HFFc6 (cell line): ENCODE measurements at regions not wholly inside any gene's neighbourhood (a gene's known extent, or its start where the extent isn't known, plus 50 kb on each side); places are given as distances from the start of the nearest gene placed in this dataset.

ENCODE experiments used
- DNase-seq: peaks from one replicate; pipeline ENCODE4 v3.0.0-alpha.2; 2018
- H3K27ac Mint-ChIP-seq: 2 replicates; pipeline ENCODE4 v1.8.0; 2020; ENCODE audit warnings: mild to moderate bottlenecking, mixed read lengths
- H3K27me3 Mint-ChIP-seq: 2 replicates; pipeline ENCODE4 v1.8.0; 2021; ENCODE audit warnings: mild to moderate bottlenecking, moderate library complexity, mixed read lengths; ENCODE audit not compliant: insufficient read depth
- H3K36me3 Mint-ChIP-seq: 2 replicates; pipeline ENCODE4 v1.8.0; 2021; ENCODE audit warnings: low read depth, mixed read lengths
- H3K4me1 Mint-ChIP-seq: 2 replicates; pipeline ENCODE4 v1.8.0; 2020; ENCODE audit warnings: low read depth, mixed read lengths
- H3K4me3 Mint-ChIP-seq: 2 replicates; pipeline ENCODE4 v1.8.0; 2020; ENCODE audit warnings: mild to moderate bottlenecking, moderate library complexity, mixed read lengths
- H3K9me3 Mint-ChIP-seq: 2 replicates; pipeline ENCODE4 v1.8.0; 2020; ENCODE audit warnings: mild to moderate bottlenecking, mixed read lengths
- CTCF ChIP-seq: fragments of 200-600 bp; sonication (generic); IDR thresholded peaks from 2 replicates; pipeline ENCODE4 v1.5.0; 2021; ENCODE audit warnings: antibody characterized with exemption, mild to moderate bottlenecking

GRCh38 chr10:78560341-78560688 is 508.5 kb upstream of the ZMIZ1 start:
- Mint-ChIP-seq H3K4me3 (no peak overlapping the region), H3K27me3 (peaks cover 29% of the 10 kb centered on the region), H3K27ac (no peak overlapping the region), H3K4me1 (peaks cover 18% of the 10 kb centered on the region), H3K9me3 (no peaks in the 10 kb centered on the region), H3K36me3 (no peaks in the 10 kb centered on the region)
- no peak for TF ChIP-seq CTCF
- no peak for DNase-seq

GRCh38 chr10:78563314-78563713 is 505.5 kb upstream of the ZMIZ1 start:
- Mint-ChIP-seq H3K27me3 (peaks cover 30% of the 10 kb centered on the region), H3K4me1 (peaks cover 18% of the 10 kb centered on the region), H3K4me3 (no peak overlapping the region), H3K27ac (no peak overlapping the region), H3K9me3 (no peaks in the 10 kb centered on the region), H3K36me3 (no peaks in the 10 kb centered on the region)
- no peak for TF ChIP-seq CTCF
- DNase-seq, result no peak

- Mint-ChIP-seq H3K27me3 (peaks cover 48% of the 10 kb centered on the region), H3K9me3 (no peaks in the 10 kb centered on the region), H3K4me1 (peaks cover 18% of the 10 kb centered on the region), H3K4me3 (no peak overlapping the region), H3K27ac (no peak overlapping the region), H3K36me3 (no peaks in the 10 kb centered on the region)
- no peak for TF ChIP-seq CTCF
- no peak for DNase-seq
Measured at GRCh38 chr10:78565841-78566240, 502.9 kb upstream of the ZMIZ1 start.

DNA sequence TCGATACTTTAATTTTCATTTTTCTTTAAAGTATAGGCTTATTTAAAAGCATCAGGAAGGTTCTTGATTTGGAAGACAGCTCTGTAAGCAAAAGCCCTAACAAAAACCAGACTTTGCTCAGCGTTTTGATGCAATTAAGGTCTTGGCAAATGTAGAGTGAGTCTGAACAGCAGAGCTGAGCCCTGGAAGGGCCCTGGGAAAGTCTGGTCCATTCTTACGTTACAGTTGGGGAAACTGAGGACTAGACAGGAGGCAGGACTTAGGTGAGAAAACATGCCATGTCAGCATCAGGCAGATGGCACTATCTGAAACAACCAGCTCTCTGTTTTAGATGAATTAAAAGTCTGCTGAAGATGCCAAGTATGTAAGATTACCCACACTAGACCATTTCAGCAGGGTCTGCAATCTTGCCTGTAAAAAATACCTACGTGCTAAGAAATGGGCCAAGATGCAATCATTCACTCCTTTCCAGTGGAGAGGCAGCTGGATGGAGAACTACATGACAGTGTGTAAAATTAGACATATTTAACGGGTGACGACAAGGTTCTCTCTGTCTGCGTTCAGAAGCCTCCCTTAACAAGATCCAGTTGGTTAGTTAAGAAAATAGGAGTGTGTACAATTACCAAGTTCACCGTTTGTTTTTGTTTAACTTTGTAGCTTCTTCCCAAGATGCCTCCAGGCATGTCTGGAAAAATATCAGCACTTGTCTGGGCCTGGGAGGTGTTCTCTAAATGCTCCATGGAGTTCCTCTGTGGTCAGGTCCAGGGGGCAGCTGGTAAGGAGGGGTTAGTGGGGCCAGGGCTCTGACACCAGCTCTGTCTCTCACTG is 502.3 kb upstream of the ZMIZ1 start:
- H3K9me3 Mint-ChIP-seq, result no peaks in the 10 kb centered on the region
- peaks cover 50% of the 10 kb centered on the region for H3K27me3 Mint-ChIP-seq
- H3K4me1 Mint-ChIP-seq, result peaks cover 18% of the 10 kb centered on the region

DNA sequence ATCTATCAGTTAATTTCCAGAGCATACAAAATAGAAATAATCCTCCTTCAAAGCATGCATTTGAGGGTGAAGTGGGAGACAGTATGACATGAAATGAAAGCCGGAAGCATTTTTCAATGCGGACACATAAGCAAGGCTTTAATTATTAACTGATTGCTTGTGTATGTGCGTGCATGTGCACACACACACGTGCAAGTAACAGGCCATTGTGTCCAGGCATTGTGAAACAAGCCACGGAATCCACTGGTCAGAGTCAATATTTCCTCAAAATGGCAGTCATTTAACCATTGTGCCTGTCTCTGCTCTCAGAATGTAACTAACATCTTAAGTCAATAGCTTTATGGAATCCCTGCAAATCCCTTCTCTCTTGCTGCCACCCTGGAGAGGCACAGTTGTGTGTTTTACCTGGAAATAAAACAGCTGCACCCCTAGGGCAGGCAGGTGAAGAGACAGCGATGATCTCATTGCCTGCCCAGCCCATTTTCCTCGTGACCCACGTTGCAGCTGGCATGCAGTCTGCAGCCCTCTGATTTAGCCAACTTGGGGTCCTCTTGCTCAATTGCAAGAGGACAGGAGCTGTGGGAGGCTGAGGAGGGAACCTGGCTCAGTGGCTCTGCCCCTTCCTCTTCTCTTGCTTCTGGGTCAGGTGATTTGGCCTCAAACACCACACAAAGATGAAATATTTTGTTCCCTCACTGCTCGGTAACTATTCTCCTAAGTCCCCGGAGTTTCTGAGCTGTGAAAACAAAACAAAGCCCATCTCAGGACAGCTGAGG is 500.9 kb upstream of the ZMIZ1 start:
- Mint-ChIP-seq H3K27me3 (peaks cover 51% of the 10 kb centered on the region), H3K4me3 (no peak overlapping the region), H3K36me3 (no peaks in the 10 kb centered on the region), H3K4me1 (peaks cover 6% of the 10 kb centered on the region), H3K9me3 (no peaks in the 10 kb centered on the region), H3K27ac (no peak overlapping the region)
- TF ChIP-seq CTCF, result no peak
- DNase-seq, result no peak

More for the DNA sequence above, 502.3 kb upstream of the ZMIZ1 start:
- no peak for DNase-seq
- TF ChIP-seq CTCF, result no peak
- no peaks in the 10 kb centered on the region for H3K36me3 Mint-ChIP-seq
- H3K27ac Mint-ChIP-seq, result no peak overlapping the region
- no peak overlapping the region for H3K4me3 Mint-ChIP-seq
